NT2/D1 (cell line): ENCODE measurements at regions not wholly inside any gene's neighbourhood (a gene's known extent, or its start where the extent isn't known, plus 50 kb on each side); places are given as distances from the start of the nearest gene placed in this dataset.

Experiments
- SUZ12 ChIP-seq: IDR thresholded peaks from 2 replicates; pipeline ENCODE4 v1.6.1; 2011; ENCODE audit not compliant: insufficient read length, insufficient read depth; ENCODE audit errors: extremely low read depth
- YY1 ChIP-seq: IDR thresholded peaks from 2 replicates; pipeline ENCODE4 v1.6.1; 2011; ENCODE audit not compliant: insufficient read length, insufficient read depth

DNA sequence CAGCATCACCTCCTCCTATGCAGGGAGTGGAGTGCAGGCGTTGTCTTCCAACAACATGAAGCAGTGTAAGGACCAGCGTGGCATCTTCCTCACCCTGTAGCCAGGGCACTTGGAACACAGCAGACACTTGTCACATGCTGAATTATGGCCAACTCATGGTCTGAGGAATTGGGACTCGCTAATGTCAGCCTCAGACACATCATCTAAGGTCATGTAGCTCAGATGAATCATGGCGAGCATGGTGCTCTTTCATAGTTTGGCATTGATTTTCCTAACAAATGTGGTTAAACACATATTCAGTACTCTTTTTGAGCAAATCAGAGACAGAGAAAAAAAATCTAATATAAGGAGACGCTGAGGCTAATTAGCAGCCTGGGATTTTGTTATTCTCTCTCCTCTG, 99.6 kb upstream of the SGCG start:
- TF ChIP-seq SUZ12: no peak
- TF ChIP-seq YY1: no peak
